ENCODE measurements at regions not wholly inside any gene's neighbourhood (a gene's known extent, or its start where the extent isn't known, plus 50 kb on each side); places are given as distances from the start of the nearest gene placed in this dataset.

- Histone ChIP-seq H3K14ac (ENCODE audit: insufficient read depth, low read length) (no peak overlapping the region), H2AK5ac (ENCODE audit: insufficient read length, low read length) (no peak overlapping the region), H3K9me3 (ENCODE audit: control insufficient read depth, low read depth, low read length) (no peaks in the 10 kb centered on the region), H3K27me3 (ENCODE audit: insufficient read depth, low read length) (no peaks in the 10 kb centered on the region), H3K23me2 (ENCODE audit: insufficient read length, low read depth, low read length, poor library complexity, severe bottlenecking) (no peaks in the 10 kb centered on the region), H3K4ac (ENCODE audit: low read depth, low read length) (no peak overlapping the region), H2BK15ac (ENCODE audit: low read depth, low read length) (no peak overlapping the region), H2BK20ac (ENCODE audit: low read depth, low read length, poor library complexity, severe bottlenecking) (no peak overlapping the region), H4K91ac (ENCODE audit: insufficient read length, low read depth, low read length) (no peak overlapping the region), H3K18ac (ENCODE audit: insufficient read length, low read depth, low read length) (no peak overlapping the region), H3K9ac (ENCODE audit: extremely low read depth, insufficient read length, low read length) (no peak overlapping the region), H2BK12ac (ENCODE audit: insufficient read length, low read depth, low read length) (no peak overlapping the region), H2BK5ac (ENCODE audit: insufficient read length, low read length) (no peak overlapping the region), H3K27ac (ENCODE audit: insufficient read length, low read depth, low read length) (no peak overlapping the region), H3K4me1 (ENCODE audit: insufficient read depth, low read length) (no peaks in the 10 kb centered on the region), H2BK120ac (ENCODE audit: low read depth, low read length, poor library complexity, severe bottlenecking) (no peak overlapping the region), H4K20me1 (ENCODE audit: control insufficient read depth, insufficient read depth, insufficient read length) (no peaks in the 10 kb centered on the region), H2AFZ (ENCODE audit: low read length) (no peak overlapping the region), H4K5ac (ENCODE audit: insufficient read length, low read depth, low read length) (no peak overlapping the region), H3T11ph (ENCODE audit: low read length) (no peak overlapping the region), H3K4me2 (ENCODE audit: insufficient read depth, insufficient read length, low read length) (no peak overlapping the region), H3K23ac (ENCODE audit: insufficient read length, low read depth, low read length) (no peak overlapping the region), H4K8ac (replicated peaks; ENCODE audit: insufficient read length, low read depth, low read length) (no peak overlapping the region), H3K56ac (ENCODE audit: insufficient read length, low read depth, low read length) (no peak overlapping the region), H3K79me2 (ENCODE audit: insufficient read depth, low read length) (no peaks in the 10 kb centered on the region), H3K79me1 (ENCODE audit: insufficient read depth, low read depth, low read length, poor library complexity, severe bottlenecking) (no peaks in the 10 kb centered on the region)
- Mint-ChIP-seq H3K27me3 (ENCODE audit: low read depth) (no peaks in the 10 kb centered on the region; the same call in 1 of the 2 replicates), H3K4me3 (no peak overlapping the region), H3K4me1 (no peaks in the 10 kb centered on the region), H3K27ac (no peak overlapping the region), H3K36me3 (ENCODE audit: insufficient read depth in 1 of 3, low read depth in 3 of 3) (no peaks in the 10 kb centered on the region), H3K9me3 (0 out of 5 replicates have a peak, but pooled peaks cover 0 to 2% of the 10 kb centered on the region in 2 experiments)
- DNase-seq: no peak
- WGBS (ENCODE audit: extremely low coverage, insufficient read length, low lambda C conversion rate): no CpG with 5 or more reads among the region's 4 CpGs
- TF ChIP-seq CTCF (conservative IDR thresholded peaks at IDR 0.05): no peak
Observed at GRCh38 chr20:55390791-55391190, 614.5 kb downstream of the CBLN4 start.

Data from H9 (cell line).